ENCODE measurements at regions not wholly inside any gene's neighbourhood (a gene's known extent, or its start where the extent isn't known, plus 50 kb on each side); places are given as distances from the start of the nearest gene placed in this dataset.

DNA sequence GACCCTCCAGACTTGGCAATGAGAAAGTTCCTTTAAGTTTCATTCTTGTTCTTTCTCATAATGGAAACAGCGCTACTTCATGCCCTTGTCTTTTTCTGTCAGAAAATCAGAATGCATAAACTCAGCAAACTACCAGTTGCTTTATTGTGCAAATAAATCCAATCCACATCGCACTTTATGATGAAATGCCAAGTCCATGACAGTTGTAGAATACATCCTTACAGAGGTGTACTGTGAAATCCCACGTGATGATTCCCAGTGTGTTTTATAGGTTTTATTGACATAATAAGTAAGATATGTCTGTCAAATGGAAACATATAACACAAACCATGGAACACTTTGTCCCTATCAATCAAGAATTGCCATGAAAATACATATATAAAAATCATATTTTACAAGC, 295.0 kb downstream of the PCDH7 start:
- no peaks in the 10 kb centered on the region for H3K4me1 ChIP-seq (ENCODE audit: insufficient read depth, low read length, poor library complexity, severe bottlenecking)
- H3K4me2 ChIP-seq (ENCODE audit: low read length): no peak overlapping the region
- H3K4me3 ChIP-seq (ENCODE audit: low read depth, low read length, poor library complexity, severe bottlenecking): no peak overlapping the region
- TF ChIP-seq, protein P1, sequence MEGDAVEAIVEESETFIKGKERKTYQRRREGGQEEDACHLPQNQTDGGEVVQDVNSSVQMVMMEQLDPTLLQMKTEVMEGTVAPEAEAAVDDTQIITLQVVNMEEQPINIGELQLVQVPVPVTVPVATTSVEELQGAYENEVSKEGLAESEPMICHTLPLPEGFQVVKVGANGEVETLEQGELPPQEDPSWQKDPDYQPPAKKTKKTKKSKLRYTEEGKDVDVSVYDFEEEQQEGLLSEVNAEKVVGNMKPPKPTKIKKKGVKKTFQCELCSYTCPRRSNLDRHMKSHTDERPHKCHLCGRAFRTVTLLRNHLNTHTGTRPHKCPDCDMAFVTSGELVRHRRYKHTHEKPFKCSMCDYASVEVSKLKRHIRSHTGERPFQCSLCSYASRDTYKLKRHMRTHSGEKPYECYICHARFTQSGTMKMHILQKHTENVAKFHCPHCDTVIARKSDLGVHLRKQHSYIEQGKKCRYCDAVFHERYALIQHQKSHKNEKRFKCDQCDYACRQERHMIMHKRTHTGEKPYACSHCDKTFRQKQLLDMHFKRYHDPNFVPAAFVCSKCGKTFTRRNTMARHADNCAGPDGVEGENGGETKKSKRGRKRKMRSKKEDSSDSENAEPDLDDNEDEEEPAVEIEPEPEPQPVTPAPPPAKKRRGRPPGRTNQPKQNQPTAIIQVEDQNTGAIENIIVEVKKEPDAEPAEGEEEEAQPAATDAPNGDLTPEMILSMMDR (conservative IDR thresholded peaks at IDR 0.05; ENCODE audit: low read length): no peak
- no peak for TF ChIP-seq EZH2phosphoT487 (IDR thresholded peaks at IDR 0.05; ENCODE audit: borderline replicate concordance, low read depth, low read length)
- ChIA-PET CTCF (ENCODE audit: unreplicated experiment) (no interaction called here), POLR2A (no interaction called here)
- H3K79me2 ChIP-seq (ENCODE audit: insufficient read depth, low read depth, low read length): no peaks in the 10 kb centered on the region
- no peak for DNase-seq (ENCODE audit: low spot score)
- H3K27ac ChIP-seq (ENCODE audit: low read depth, low read length, poor library complexity, severe bottlenecking): no peak overlapping the region
- H2AFZ ChIP-seq (ENCODE audit: low read length): no peak overlapping the region
- BruUV-seq (replicated peaks): no TSS peak
- no peaks in the 10 kb centered on the region for H3K36me3 ChIP-seq (ENCODE audit: insufficient read depth, low read length)
- H3K9me3 ChIP-seq (ENCODE audit: low read length): no peaks in the 10 kb centered on the region
- H3K9me2 ChIP-seq (ENCODE audit: insufficient read depth, low read length): no peaks in the 10 kb centered on the region
- H4K20me1 ChIP-seq (ENCODE audit: insufficient read depth, low read length): no peaks in the 10 kb centered on the region
- intact Hi-C loops (cut with micrococcal nuclease; ENCODE audit: unreplicated experiment): no loop called here

DNA sequence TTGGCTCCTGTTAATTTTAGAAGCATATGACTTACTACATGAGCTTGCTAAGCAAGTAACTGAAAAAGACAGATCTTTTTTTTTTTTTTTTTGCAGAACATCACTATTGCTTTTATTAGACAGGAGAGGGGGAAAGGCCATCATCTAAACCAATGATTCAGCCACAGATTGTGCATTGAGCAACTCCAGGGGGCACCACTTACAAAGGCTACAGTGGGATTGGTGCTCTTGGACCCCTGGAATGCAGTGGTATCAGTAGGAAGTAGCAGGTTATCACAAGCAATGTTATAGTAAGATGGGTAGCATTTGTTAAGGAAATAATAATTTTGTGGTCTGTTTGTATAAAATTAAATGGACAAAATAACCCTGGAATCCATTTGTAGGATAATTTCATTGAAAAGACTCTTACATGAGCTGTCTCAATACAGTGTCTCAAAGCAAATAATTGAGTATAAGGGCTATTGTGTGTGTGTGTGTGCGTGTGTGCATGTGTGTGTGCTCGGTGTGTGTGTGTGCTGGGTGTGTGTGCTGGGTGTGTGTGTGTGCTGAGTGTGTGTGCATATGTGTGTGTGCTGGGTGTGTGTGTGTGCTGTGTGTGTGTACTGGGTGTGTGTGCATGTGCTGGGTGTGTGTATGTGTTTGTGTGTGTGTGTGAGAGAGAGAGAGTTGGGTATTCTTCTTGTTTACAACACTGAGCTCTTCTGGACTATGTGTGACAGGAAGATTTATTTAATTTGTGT, 296.3 kb downstream of the PCDH7 start:
- H3K79me2 ChIP-seq (ENCODE audit: insufficient read depth, low read depth, low read length): no peaks in the 10 kb centered on the region
- BruUV-seq (replicated peaks): no TSS peak
- no peaks in the 10 kb centered on the region for H3K4me1 ChIP-seq (ENCODE audit: insufficient read depth, low read length, poor library complexity, severe bottlenecking)
- no peak overlapping the region for H3K27ac ChIP-seq (ENCODE audit: low read depth, low read length, poor library complexity, severe bottlenecking)
- H3K4me3 ChIP-seq (ENCODE audit: low read depth, low read length, poor library complexity, severe bottlenecking): no peak overlapping the region
- H4K20me1 ChIP-seq (ENCODE audit: insufficient read depth, low read length): no peaks in the 10 kb centered on the region
- no peak overlapping the region for H3K4me2 ChIP-seq (ENCODE audit: low read length)
- POLR2A ChIA-PET: interaction anchor here (0.6 to 0.9 kb wide), 3 partner anchors 7 to 48 kb away, joined by 3 read pairs; no protein-coding TSS in a partner anchor
- TF ChIP-seq EZH2phosphoT487 (IDR thresholded peaks at IDR 0.05; ENCODE audit: borderline replicate concordance, low read depth, low read length): no peak
- TF ChIP-seq, protein P1 (conservative IDR thresholded peaks at IDR 0.05; ENCODE audit: low read length): no peak
- intact Hi-C loops (cut with micrococcal nuclease; ENCODE audit: unreplicated experiment): no loop called here
- DNase-seq (ENCODE audit: low spot score): no peak
- CTCF ChIA-PET (ENCODE audit: unreplicated experiment): no interaction called here
- H3K36me3 ChIP-seq (ENCODE audit: insufficient read depth, low read length): no peaks in the 10 kb centered on the region
- no peak overlapping the region for H2AFZ ChIP-seq (ENCODE audit: low read length)
- no peaks in the 10 kb centered on the region for H3K9me3 ChIP-seq (ENCODE audit: low read length)
- no peaks in the 10 kb centered on the region for H3K9me2 ChIP-seq (ENCODE audit: insufficient read depth, low read length)

DNA sequence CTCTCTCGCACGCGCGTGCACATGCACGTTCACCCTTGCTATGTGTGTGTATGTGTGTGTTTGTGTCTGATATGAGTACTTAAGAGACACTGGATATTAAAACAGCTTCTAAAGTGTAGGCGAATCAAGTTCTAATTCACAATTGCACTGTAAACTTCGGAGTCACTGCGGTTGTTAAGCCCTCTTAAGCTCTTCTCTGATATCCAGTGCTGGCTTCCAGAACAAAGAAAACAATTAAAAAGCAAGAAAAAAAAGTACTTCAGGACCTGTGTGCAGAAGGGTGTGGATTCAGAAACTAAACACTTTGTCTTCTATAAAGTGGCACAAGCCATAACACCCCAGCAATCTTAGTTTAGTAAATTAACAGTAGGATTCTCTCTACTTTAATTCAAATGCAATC, 300.2 kb downstream of the PCDH7 start:
- intact Hi-C loops (cut with micrococcal nuclease; ENCODE audit: unreplicated experiment): no loop called here
- CTCF ChIA-PET (ENCODE audit: unreplicated experiment): no interaction called here
- no peak for TF ChIP-seq EZH2phosphoT487 (IDR thresholded peaks at IDR 0.05; ENCODE audit: borderline replicate concordance, low read depth, low read length)
- TF ChIP-seq, protein P1 (conservative IDR thresholded peaks at IDR 0.05; ENCODE audit: low read length): no peak
- Histone ChIP-seq H3K9me2 (ENCODE audit: insufficient read depth, low read length) (no peaks in the 10 kb centered on the region), H3K27ac (ENCODE audit: low read depth, low read length, poor library complexity, severe bottlenecking) (no peak overlapping the region), H3K79me2 (ENCODE audit: insufficient read depth, low read depth, low read length) (no peaks in the 10 kb centered on the region), H2AFZ (ENCODE audit: low read length) (no peak overlapping the region), H3K4me3 (ENCODE audit: low read depth, low read length, poor library complexity, severe bottlenecking) (no peak overlapping the region), H3K4me2 (ENCODE audit: low read length) (no peak overlapping the region), H3K9me3 (ENCODE audit: low read length) (no peaks in the 10 kb centered on the region), H3K36me3 (ENCODE audit: insufficient read depth, low read length) (no peaks in the 10 kb centered on the region), H4K20me1 (ENCODE audit: insufficient read depth, low read length) (no peaks in the 10 kb centered on the region), H3K4me1 (ENCODE audit: insufficient read depth, low read length, poor library complexity, severe bottlenecking) (no peaks in the 10 kb centered on the region)
- POLR2A ChIA-PET: no interaction called here
- DNase-seq (ENCODE audit: low spot score): no peak
- no TSS peak for BruUV-seq (replicated peaks)
